ENCODE measurements at regions not wholly inside any gene's neighbourhood (a gene's known extent, or its start where the extent isn't known, plus 50 kb on each side); places are given as distances from the start of the nearest gene placed in this dataset.

DNA sequence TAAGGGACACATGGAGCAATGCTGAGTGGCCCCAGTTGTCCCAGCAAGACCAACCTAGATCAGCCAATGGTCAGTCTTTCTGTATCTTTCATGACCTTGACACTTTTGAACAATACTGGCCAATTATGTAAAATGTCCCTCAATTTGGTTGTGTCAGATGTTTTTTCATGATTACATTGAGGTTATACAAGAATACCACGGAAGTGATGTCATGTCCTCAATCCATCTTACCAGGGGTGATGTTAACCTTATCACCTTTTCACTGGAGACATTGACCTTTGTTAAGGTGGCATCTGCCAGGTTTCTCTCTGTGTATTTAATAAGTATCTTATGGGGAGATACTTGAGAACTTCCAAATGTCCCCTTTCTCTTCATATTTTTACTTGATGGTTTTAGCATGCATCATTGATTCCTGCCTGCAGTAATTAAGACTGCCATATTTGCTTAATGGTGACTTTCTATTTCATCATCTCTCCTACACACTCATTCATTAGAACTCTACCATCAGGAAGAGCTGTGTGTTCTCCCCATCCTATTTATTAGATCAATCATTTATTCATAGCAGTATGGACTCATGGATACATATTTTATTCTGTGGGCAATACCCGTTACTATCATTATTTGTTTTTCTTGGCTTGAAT, 64.7 kb upstream of the RFLNA start:
- Mint-ChIP-seq H3K4me3 (no peak overlapping the region), H3K36me3 (ENCODE audit: low read depth) (peaks cover 14% of the 10 kb centered on the region), H3K4me1 (no peaks in the 10 kb centered on the region), H3K9me3 (peaks cover 21% of the 10 kb centered on the region), H3K27ac (no peak overlapping the region), H3K27me3 (ENCODE audit: low read depth) (peaks cover 3% of the 10 kb centered on the region)
- TF ChIP-seq, protein P1, sequence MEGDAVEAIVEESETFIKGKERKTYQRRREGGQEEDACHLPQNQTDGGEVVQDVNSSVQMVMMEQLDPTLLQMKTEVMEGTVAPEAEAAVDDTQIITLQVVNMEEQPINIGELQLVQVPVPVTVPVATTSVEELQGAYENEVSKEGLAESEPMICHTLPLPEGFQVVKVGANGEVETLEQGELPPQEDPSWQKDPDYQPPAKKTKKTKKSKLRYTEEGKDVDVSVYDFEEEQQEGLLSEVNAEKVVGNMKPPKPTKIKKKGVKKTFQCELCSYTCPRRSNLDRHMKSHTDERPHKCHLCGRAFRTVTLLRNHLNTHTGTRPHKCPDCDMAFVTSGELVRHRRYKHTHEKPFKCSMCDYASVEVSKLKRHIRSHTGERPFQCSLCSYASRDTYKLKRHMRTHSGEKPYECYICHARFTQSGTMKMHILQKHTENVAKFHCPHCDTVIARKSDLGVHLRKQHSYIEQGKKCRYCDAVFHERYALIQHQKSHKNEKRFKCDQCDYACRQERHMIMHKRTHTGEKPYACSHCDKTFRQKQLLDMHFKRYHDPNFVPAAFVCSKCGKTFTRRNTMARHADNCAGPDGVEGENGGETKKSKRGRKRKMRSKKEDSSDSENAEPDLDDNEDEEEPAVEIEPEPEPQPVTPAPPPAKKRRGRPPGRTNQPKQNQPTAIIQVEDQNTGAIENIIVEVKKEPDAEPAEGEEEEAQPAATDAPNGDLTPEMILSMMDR (IDR thresholded peaks at IDR 0.05; ENCODE audit: unreplicated experiment in 3 of 3) = no peak

DNA sequence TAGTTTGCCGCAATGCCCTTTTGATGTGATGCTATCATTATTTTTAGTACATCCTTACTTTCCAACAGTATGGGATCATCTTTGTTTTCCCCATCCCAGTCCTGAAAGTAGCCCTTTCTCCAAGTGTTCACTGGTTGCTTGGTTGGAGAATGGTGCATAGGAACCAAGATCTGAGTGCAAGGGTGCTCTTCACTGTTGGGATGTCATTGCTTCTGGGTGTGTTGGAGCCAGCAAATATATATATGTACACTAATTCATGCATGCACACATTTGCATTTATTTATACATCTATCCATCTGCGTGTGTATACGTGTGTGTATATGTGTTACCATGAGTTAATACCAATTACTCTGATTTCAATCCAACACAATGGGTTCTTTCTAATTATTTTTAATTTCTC, 64.1 kb upstream of the RFLNA start:
- no peak overlapping the region for H3K4me3 Mint-ChIP-seq
- TF ChIP-seq, protein P1 (IDR thresholded peaks at IDR 0.05; ENCODE audit: unreplicated experiment in 3 of 3) = no peak
- H3K9me3 Mint-ChIP-seq = peaks cover 21% of the 10 kb centered on the region
- H3K36me3 Mint-ChIP-seq (ENCODE audit: low read depth) = peaks cover 14% of the 10 kb centered on the region
- H3K27ac Mint-ChIP-seq = no peak overlapping the region
- no peaks in the 10 kb centered on the region for H3K4me1 Mint-ChIP-seq
- H3K27me3 Mint-ChIP-seq (ENCODE audit: low read depth) = peaks cover 3% of the 10 kb centered on the region

DNA sequence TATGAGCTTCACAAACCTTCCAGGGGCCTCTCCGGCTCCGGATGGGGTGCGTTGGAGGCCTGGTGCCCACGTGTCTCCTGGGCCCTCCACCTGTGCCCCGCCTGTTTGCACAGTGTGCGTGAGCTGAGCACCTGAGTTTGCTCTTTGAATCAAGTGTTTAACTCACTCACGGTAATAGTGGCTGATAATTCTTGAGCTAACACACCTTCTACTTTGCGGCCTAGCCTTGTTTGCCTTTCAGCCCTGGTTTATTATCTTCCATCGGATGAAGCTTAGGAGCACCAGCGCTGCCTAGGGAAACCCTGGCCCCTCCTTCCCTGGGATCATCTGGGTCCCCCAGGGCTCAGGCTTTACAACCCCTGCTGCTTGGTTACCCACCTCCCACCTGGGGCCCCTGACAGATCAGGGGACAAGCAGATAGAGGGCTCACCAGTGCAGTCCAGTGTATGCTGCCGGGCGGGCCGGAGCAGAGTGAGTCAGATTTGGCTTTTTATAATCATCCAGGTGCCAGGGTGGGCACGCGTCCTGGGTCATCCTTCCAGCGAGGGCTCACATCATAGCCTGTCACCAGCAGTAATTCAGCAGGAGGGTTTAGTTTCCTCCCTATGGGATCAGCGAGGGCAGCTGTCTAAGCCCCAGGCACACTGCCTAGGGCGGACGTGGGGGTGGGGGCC, 62.8 kb upstream of the RFLNA start:
- Mint-ChIP-seq H3K36me3 (ENCODE audit: low read depth) (peaks cover 14% of the 10 kb centered on the region), H3K4me3 (no peak overlapping the region), H3K9me3 (peaks cover 21% of the 10 kb centered on the region), H3K4me1 (no peaks in the 10 kb centered on the region), H3K27me3 (ENCODE audit: low read depth) (peaks cover 3% of the 10 kb centered on the region), H3K27ac (no peak overlapping the region)
- TF ChIP-seq, protein P1 (IDR thresholded peaks at IDR 0.05; ENCODE audit: unreplicated experiment in 3 of 3) = no peak

DNA sequence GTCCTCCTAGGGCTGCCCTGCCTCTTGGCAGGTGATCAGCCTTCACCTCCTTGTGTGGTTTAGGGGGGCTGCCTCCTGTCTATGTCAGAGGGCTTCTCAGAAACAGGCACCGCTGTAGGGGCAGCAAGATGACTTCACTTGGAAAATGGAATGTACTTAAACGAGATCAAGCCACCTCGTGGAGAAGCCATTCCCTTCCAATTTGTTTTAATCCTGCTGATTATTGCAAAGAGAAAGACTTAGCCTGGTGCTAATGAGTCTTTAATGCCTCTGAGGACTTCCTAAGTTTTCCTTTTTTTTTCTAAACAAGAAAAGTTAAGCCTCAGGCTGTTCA, 62.3 kb upstream of the RFLNA start:
- peaks cover 21% of the 10 kb centered on the region for H3K9me3 Mint-ChIP-seq
- no peak overlapping the region for H3K4me3 Mint-ChIP-seq
- no peak overlapping the region for H3K27ac Mint-ChIP-seq
- TF ChIP-seq, protein P1 (IDR thresholded peaks at IDR 0.05; ENCODE audit: unreplicated experiment in 3 of 3) = no peak
- H3K36me3 Mint-ChIP-seq (ENCODE audit: low read depth) = peaks cover 14% of the 10 kb centered on the region
- no peaks in the 10 kb centered on the region for H3K4me1 Mint-ChIP-seq
- H3K27me3 Mint-ChIP-seq (ENCODE audit: low read depth) = peaks cover 3% of the 10 kb centered on the region

DNA sequence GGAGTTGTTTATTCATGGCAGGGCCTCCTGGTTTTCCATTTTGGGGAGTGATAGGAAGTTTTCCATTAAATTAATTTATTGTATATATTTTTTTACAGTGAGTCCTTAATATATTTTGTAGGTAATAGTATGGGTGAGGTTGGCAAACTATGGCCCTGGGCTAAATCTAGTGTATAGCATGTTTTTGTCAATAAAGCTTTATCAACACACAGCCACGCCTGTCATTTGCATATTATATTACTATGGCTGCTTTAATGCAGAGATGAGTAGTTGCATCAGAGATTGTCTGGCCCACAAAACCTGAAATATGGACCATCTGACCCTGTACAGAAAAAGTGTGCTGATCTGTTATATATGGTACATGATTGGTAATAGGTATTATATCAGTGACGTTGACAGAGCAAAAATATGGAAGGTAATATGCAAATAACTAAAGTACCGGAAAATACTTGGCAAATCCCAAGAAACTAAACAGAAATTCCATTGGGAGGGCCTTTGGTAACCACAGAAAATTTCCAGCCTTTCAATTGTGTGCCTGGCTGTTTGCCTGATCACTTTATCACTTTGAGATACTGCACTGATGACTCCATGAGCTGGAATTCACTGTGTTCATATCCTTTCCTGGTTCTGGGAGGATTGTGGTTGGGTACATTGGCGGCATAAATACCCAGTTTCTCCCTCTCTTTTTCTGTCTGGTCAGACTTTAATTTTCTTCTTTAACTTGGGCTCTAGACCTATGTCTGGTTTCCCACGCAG, 61.7 kb upstream of the RFLNA start:
- Mint-ChIP-seq H3K27ac (no peak overlapping the region), H3K9me3 (peaks cover 21% of the 10 kb centered on the region), H3K4me3 (no peak overlapping the region), H3K4me1 (no peaks in the 10 kb centered on the region), H3K27me3 (ENCODE audit: low read depth) (peaks cover 3% of the 10 kb centered on the region), H3K36me3 (ENCODE audit: low read depth) (peaks cover 14% of the 10 kb centered on the region)
- TF ChIP-seq, protein P1 (IDR thresholded peaks at IDR 0.05; ENCODE audit: unreplicated experiment in 3 of 3) = no peak
